NCI-H460 (cell line): ENCODE measurements at regions not wholly inside any gene's neighbourhood (a gene's known extent, or its start where the extent isn't known, plus 50 kb on each side); places are given as distances from the start of the nearest gene placed in this dataset.
"Not testable (repeated sequence)": the region's sequence is repeated elsewhere in the genome, so short reads cannot be mapped to it uniquely, and the experiment has no call there.

ENCODE experiments used
- DNase-seq: peaks from one replicate; pipeline ENCODE4 v3.0.0-alpha.2; 2016; ENCODE audit warnings: low read depth; ENCODE audit errors: extremely low read depth

DNA sequence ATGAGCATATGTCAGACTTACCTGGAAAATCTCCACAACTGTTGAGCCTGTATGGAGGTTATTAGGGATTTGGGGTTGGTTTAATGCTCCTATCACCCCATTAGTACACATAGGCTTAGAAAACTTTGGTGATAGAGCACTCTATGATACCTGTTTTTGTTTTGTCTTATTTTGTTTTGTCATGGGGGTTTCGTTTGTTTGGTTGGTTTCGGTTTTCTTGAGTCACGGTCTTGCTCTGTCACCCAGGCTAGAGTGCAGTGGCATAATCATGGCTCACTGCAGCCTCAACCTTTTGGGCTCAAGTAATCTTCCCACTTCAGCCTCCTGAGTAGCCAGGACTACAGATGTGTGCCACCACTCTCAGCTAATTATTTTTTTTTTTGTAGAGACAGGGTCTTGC lies 70.0 kb downstream of the MZT1 start:
- no peak for DNase-seq

DNA sequence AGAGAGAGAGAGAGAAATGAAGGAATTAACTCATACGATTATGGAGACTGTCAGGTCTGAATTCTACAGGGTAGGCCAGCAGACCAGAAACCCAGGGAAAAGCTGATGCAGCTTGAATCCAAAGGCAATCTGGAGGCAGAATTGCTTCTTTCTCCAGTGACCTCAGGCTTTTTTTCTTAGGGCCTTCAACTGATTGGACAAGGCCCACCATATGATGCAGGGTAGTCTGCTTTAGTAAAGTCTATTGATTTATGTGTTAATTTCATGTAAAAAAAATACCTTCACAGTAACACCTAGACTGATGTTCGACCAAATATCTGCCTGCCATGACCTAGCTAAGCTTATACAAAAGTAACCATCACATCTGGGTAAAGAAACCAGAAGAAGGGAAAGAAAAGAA lies 71.1 kb downstream of the MZT1 start:
- no peak for DNase-seq

DNA sequence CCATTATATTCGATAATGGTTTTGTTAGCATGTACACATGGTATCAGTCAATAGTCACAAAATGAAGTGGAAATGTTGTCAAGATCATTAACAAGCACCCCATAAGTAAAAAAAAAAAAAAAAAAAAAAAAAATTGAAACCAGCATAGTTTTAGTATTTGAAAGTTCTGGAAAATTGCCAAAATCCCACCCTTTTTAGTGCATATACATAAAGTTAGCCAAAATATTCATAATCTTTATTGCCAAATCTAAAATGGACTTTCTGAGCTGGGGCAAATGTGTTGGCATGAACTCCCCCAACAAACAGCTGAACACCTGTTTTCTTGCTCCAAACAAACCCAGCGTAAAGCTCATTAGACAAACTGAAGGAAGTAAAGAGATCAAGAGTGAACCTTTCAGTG lies 73.9 kb downstream of the MZT1 start:
- DNase-seq = no peak

- no peak for DNase-seq
Measured at GRCh38 chr13:72652681-72653080, 74.7 kb downstream of the MZT1 start.

- DNase-seq = peak; percentile 12
Measured at GRCh38 chr13:72651144-72651543, 76.3 kb downstream of the MZT1 start.

- DNase-seq = no peak
Measured at GRCh38 chr13:72650051-72650700, 77.3 kb downstream of the MZT1 start.

- no peak for DNase-seq
Measured at GRCh38 chr13:72648513-72649065, 78.8 kb downstream of the MZT1 start.

DNA sequence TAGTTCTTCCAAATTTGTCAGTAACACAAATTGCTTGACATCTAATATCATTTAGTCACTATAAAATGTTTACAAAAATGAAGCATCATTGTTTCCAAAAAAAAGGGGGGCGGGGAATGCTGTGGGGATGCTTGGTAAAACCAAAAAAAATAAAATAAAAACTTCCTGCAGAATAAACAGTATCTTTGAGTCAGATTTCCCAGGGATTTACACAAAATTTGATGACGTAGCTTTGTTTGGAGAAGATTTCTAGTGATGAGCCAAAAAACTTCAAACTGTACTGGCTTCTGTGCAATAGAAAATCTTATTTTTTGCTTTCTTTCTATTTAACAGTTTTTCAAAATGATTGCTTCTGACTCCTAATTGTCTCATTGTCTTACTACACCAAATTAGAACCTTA lies 80.0 kb downstream of the MZT1 start:
- DNase-seq = no peak

- no peak for DNase-seq
Measured at GRCh38 chr13:72645521-72645920, 81.9 kb downstream of the MZT1 start.

DNA sequence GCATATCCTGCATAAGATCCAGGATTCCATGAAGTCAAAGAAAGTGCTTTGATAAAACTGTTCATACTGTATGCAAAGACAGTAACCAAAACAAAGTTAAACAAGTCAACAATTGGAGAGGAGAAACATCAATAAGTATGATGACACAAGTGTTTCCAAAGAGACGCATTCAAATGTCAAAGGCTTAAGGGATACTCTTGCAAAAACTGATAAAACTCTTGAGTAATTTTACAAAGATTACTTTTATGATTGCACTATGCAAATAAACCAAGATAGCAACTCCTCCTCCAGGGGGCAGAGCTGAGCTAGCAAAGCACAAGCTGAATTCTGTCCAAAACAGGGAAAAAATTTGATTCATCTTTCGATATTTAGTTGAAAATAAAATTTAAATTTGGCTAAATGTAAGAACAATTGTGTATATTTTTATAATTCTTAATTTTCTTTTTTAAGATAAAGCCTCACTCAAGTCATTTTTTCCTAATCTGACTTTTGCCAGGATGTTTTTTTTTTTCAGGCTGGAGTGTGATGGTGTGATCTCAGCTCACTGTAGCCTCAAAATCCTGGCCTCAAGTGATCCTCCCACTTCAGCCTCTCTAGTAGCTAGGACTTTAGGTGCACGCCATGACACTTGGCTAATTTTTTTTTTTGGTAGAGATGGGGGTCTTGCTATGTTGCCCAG lies 84.0 kb downstream of the MZT1 start:
- peak; percentile 39 for DNase-seq

DNA sequence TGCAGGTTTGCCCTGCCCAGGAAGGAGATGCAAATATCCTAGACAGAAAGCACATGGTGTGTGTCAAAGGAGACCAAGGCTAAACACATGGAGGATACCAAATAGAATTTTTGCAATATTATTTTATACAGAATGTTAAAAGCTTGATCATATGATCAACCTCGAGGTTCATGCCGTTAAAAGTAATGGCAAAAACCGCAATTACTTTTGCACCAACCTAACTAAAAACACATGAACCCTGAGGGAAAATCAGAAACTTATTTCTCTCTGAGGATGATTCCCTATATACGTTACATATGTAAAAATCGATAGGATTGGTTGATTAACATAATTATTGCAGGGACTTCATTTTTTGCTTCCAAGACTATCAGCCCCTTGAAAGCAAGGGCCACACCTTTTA lies 88.1 kb downstream of the MZT1 start:
- no peak for DNase-seq

GRCh38 chr13:72638059-72638815 lies 89.2 kb downstream of the MZT1 start:
- DNase-seq = no peak

DNA sequence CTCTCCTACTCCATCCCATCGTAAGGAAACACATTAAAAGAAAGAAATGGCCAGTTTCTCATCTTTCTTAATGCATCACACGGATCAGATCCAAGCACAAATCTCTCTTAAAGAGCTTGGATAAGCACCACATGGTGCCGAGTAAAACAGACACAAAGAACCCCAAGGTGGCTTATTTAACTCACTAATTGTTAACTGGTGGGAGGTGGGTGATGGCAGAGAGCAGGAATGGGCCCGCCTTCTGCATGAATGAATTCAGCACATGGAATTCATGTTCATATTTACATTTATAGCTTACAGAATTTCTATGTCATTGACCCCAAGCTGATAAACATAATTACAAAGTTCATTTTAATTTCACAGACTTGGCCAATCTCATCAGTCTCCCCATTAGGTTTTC lies 89.9 kb downstream of the MZT1 start:
- no peak for DNase-seq

DNA sequence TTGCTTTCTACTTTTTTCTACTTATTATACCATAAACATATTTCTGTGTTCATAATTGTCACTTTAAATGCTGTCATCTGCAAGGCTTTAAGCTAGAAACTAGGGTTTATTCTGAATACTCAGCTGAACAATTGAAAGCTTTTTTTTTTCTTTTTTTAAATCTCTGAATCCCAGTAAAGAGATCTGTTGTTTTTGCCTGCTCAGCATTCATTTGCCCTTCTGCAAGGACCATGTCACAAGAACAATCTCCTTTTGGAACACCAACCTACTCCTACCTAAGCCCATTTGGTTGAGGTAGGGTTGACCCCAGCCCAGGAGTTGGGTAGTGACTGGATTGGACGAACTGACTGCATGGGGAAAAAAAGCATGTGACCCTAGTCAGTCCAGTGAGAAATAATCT lies 92.6 kb downstream of the MZT1 start:
- DNase-seq = no peak

GRCh38 chr13:72622546-72622945 lies 104.9 kb downstream of the MZT1 start:
- no peak for DNase-seq

DNA sequence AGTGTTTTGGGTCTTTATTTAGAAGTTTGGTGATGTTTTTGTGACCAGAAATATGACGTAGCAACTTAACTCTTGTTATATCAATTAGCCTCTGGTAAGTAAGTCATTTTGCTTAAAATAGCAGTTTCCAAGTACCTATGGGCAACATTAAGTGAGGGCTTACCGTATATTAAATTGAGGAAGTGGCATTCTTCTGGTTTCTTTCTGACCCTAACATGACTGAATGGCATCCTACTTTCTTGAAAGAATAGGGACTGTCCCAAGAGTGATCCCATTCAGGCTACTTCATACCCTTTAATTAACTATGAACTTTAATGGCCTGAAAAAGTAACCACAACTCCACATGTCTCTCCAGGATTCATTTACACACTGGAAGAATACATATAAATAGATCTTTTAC lies 106.6 kb downstream of the MZT1 start:
- DNase-seq = no peak

GRCh38 chr13:72617951-72618350 lies 109.5 kb downstream of the MZT1 start:
- DNase-seq = no peak

- no peak for DNase-seq
Measured at GRCh38 chr13:72617186-72617585, 110.2 kb downstream of the MZT1 start.

DNA sequence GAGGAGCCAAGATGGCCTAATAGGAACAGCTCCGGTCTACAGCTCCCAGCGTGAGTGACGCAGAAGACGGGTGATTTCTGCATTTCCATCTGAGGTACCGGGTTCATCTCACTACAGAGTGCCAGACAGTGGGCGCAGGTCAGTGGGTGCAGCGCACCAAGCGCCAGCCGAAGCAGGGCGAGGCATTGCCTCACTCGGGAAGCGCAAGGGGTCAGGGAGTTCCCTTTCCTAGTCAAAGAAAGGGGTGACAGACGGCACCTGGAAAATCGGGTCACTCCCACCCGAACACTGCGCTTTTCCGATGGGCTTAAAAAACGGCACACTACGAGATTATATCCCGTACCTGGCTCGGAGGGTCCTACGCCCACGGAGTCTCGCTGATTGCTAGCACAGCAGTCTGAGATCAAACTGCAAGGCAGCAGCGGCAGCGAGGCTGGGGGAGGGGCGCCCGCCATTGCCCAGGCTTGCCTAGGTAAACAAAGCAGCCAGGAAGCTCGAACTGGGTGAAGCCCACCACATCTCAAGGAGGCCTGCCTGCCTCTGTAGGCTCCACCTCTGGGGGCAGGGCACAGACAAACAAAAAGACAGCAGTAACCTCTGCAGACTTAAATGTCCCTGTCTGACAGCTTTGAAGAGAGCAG lies 117.1 kb downstream of the MZT1 start:
- not testable (repeated sequence) for DNase-seq

DNA sequence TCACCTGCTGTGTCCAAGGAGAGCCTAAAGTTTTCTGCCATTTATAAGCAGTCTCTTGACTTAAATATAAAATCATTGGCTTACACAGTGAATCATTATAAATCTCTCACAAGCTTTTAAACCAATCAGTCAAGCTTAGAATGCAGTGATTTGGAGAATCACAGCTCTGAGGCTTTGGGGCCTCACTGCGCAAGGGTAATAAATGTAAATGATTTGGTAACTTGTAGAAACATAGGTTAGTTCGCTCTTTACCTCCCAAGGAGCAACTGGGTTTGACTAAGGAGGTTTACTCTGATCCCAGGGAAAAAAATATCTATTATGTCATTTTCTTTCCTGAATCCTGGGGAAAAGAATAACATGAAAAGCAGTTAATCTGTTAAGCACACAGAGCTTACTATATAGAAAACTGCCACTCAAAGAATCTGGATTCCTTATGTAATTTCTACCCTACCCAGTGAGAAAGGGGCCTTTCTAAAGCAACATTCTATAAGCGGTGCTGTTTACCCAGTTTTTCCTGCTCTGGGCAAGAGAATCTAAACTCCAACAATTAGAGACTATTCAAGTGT lies 128.2 kb downstream of the MZT1 start:
- DNase-seq = no peak
